ENCODE measurements at regions not wholly inside any gene's neighbourhood (a gene's known extent, or its start where the extent isn't known, plus 50 kb on each side); places are given as distances from the start of the nearest gene placed in this dataset.

GRCh38 chr11:134486106-134486505 lies 74.1 kb upstream of the B3GAT1 start:
- TF ChIP-seq CTCF (IDR thresholded peaks at IDR 0.05) (no peak), POLR2A (IDR thresholded peaks at IDR 0.05) (no peak)

Measured in thyroid gland (tissue), 4 donors.